ENCODE measurements at regions not wholly inside any gene's neighbourhood (a gene's known extent, or its start where the extent isn't known, plus 50 kb on each side); places are given as distances from the start of the nearest gene placed in this dataset.
"Not testable (repeated sequence)": the region's sequence is repeated elsewhere in the genome, so short reads cannot be mapped to it uniquely, and the experiment has no call there.

DNA sequence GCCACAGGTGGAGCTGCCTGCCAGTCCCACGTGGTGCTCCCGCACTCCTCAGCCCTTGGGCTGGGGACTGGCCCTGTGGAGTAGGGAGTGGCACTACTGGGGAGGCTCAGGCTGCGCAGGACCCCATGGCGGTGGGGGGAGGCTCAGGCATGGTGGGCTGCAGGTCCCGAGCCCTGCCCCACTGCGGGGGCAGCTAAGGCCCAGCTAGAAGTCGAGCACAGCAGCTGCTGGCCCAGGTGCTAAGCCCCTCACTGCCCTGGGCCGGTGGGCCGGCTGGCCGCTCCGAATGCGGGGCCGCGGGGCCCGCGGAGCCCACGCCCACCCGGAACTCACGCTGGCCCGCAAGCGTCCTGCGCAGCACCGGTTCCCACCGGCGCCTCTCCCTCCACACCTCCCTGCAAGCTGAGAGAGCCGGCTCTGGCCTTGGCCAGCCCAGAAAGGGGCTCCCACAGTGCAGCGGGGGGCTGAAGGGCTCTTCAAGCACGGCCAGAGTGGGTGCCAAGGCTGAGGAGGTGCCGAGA lies 76.5 kb upstream of the RGS1 start:
- not testable (repeated sequence) for TF ChIP-seq CTCF, POLR2A (IDR thresholded peaks at IDR 0.05)
